H9 (cell line): ENCODE measurements at regions not wholly inside any gene's neighbourhood (a gene's known extent, or its start where the extent isn't known, plus 50 kb on each side); places are given as distances from the start of the nearest gene placed in this dataset.

Source experiments
- DNase-seq: peaks from one replicate; pipeline ENCODE4 v3.0.0-alpha.2; 2017
- H2AFZ ChIP-seq: one replicate; pipeline ENCODE4 v1.6.1; 2013; ENCODE audit warnings: mild to moderate bottlenecking, low read length, control low read depth, moderate library complexity
- H2AK5ac ChIP-seq: 2 replicates; pipeline ENCODE4 v1.6.1; 2013; ENCODE audit warnings: low read length, control low read depth, mixed read lengths; ENCODE audit not compliant: insufficient read length
- H2BK120ac ChIP-seq: one replicate; pipeline ENCODE4 v1.6.1; 2013; ENCODE audit warnings: low read depth, mild to moderate bottlenecking, low read length, control low read depth, inconsistent platforms; ENCODE audit not compliant: poor library complexity, severe bottlenecking
- H2BK12ac ChIP-seq: 2 replicates; pipeline ENCODE4 v1.6.1; 2013; ENCODE audit warnings: low read length, control low read depth, mixed read lengths, low read depth; ENCODE audit not compliant: insufficient read length
- H2BK15ac ChIP-seq: 2 replicates; pipeline ENCODE4 v1.6.1; 2013; ENCODE audit warnings: low read depth, low read length, control low read depth
- H2BK20ac ChIP-seq: one replicate; pipeline ENCODE4 v1.6.1; 2013; ENCODE audit warnings: low read depth, mild to moderate bottlenecking, low read length, control low read depth, inconsistent platforms; ENCODE audit not compliant: poor library complexity, severe bottlenecking
- H2BK5ac ChIP-seq: 2 replicates; pipeline ENCODE4 v1.6.1; 2013; ENCODE audit warnings: low read length, control low read depth, mixed read lengths; ENCODE audit not compliant: insufficient read length
- H3K14ac ChIP-seq: 2 replicates; pipeline ENCODE4 v1.6.1; 2013; ENCODE audit warnings: low read length, control low read depth; ENCODE audit not compliant: insufficient read depth
- H3K18ac ChIP-seq: 2 replicates; pipeline ENCODE4 v1.6.1; 2013; ENCODE audit warnings: low read depth, mild to moderate bottlenecking, mixed read lengths, low read length, control low read depth; ENCODE audit not compliant: insufficient read length
- H3K23ac ChIP-seq: 2 replicates; pipeline ENCODE4 v1.6.1; 2013; ENCODE audit warnings: low read length, control low read depth, mixed read lengths, low read depth; ENCODE audit not compliant: insufficient read length
- H3K23me2 ChIP-seq: 2 replicates; pipeline ENCODE4 v1.6.1; 2013; ENCODE audit warnings: low read depth, mild to moderate bottlenecking, mixed read lengths, low read length, control low read depth; ENCODE audit not compliant: insufficient read length, poor library complexity, severe bottlenecking
- H3K27ac ChIP-seq: 2 replicates; pipeline ENCODE4 v1.5.1; 2013; ENCODE audit warnings: low read length, control low read depth, mixed read lengths, low read depth; ENCODE audit not compliant: insufficient read length
- H3K27me3 ChIP-seq: 2 replicates; pipeline ENCODE4 v1.6.1; 2013; ENCODE audit warnings: low read length, control low read depth, inconsistent platforms; ENCODE audit not compliant: insufficient read depth
- H3K4ac ChIP-seq: 2 replicates; pipeline ENCODE4 v1.6.1; 2013; ENCODE audit warnings: low read depth, mild to moderate bottlenecking, control low read depth, inconsistent platforms, low read length, moderate library complexity
- H3K4me1 ChIP-seq: 2 replicates; pipeline ENCODE4 v1.6.1; 2013; ENCODE audit warnings: low read length, control low read depth, inconsistent platforms; ENCODE audit not compliant: insufficient read depth
- H3K4me2 ChIP-seq: 2 replicates; pipeline ENCODE4 v1.6.1; 2013; ENCODE audit warnings: low read length, control low read depth, mixed read lengths; ENCODE audit not compliant: insufficient read length, insufficient read depth
- H3K56ac ChIP-seq: 2 replicates; pipeline ENCODE4 v1.6.1; 2013; ENCODE audit warnings: low read depth, mild to moderate bottlenecking, mixed read lengths, low read length, control low read depth; ENCODE audit not compliant: insufficient read length
- H3K79me1 ChIP-seq: 2 replicates; pipeline ENCODE4 v1.6.1; 2013; ENCODE audit warnings: low read depth, mild to moderate bottlenecking, moderate library complexity, low read length, control low read depth, inconsistent platforms; ENCODE audit not compliant: insufficient read depth, poor library complexity, severe bottlenecking
- H3K79me2 ChIP-seq: 2 replicates; pipeline ENCODE4 v1.6.1; 2013; ENCODE audit warnings: low read length, control low read depth, inconsistent platforms; ENCODE audit not compliant: insufficient read depth
- H3K9ac ChIP-seq: 2 replicates; pipeline ENCODE4 v1.6.1; 2013; ENCODE audit warnings: low read length, control low read depth, mixed read lengths; ENCODE audit not compliant: insufficient read length; ENCODE audit errors: extremely low read depth
- H3K9me3 ChIP-seq: one replicate; pipeline ENCODE4 v1.6.1; 2013; ENCODE audit warnings: low read depth, low read length, inconsistent platforms; ENCODE audit not compliant: control insufficient read depth
- H3T11ph ChIP-seq: one replicate; pipeline ENCODE4 v1.6.1; 2013; ENCODE audit warnings: mild to moderate bottlenecking, low read length, control low read depth, inconsistent platforms
- H4K20me1 ChIP-seq: one replicate; pipeline ENCODE4 v1.6.1; 2013; ENCODE audit not compliant: control insufficient read depth, insufficient read length, insufficient read depth
- H4K5ac ChIP-seq: 2 replicates; pipeline ENCODE4 v1.6.1; 2013; ENCODE audit warnings: low read depth, mild to moderate bottlenecking, mixed read lengths, low read length, control low read depth; ENCODE audit not compliant: insufficient read length
- H4K8ac ChIP-seq: replicated peaks from 2 replicates; pipeline ENCODE4 v1.6.1; 2013; ENCODE audit warnings: low read length, control low read depth, mixed read lengths, low read depth; ENCODE audit not compliant: insufficient read length
- H4K91ac ChIP-seq: 2 replicates; pipeline ENCODE4 v1.6.1; 2013; ENCODE audit warnings: low read depth, mild to moderate bottlenecking, moderate library complexity, mixed read lengths, low read length, control low read depth; ENCODE audit not compliant: insufficient read length
- H3K27ac Mint-ChIP-seq, 3 experiments: 2 replicates in 2 of 3; 3 replicates in 1 of 3; pipeline ENCODE4 v1.8.0; 2020 to 2021; ENCODE audit warnings: mixed read lengths in 3 of 3, mild to moderate bottlenecking in 1 of 3, moderate library complexity in 1 of 3
- H3K27me3 Mint-ChIP-seq: 2 replicates; pipeline ENCODE4 v1.8.0; 2021; ENCODE audit warnings: low read depth, mild to moderate bottlenecking, moderate library complexity, mixed read lengths
- H3K36me3 Mint-ChIP-seq, 3 experiments: 2 replicates in 2 of 3; 3 replicates in 1 of 3; pipeline ENCODE4 v1.8.0; 2020 to 2021; ENCODE audit warnings: low read depth in 3 of 3, mixed read lengths in 3 of 3; ENCODE audit not compliant: insufficient read depth in 1 of 3
- H3K4me1 Mint-ChIP-seq, 2 experiments: 2 replicates each; pipeline ENCODE4 v1.8.0; 2020; ENCODE audit warnings: mixed read lengths in 2 of 2
- H3K4me3 Mint-ChIP-seq, 2 experiments: 2 replicates in 1 of 2; 3 replicates in 1 of 2; pipeline ENCODE4 v1.8.0; 2020 to 2021; ENCODE audit warnings: mild to moderate bottlenecking in 2 of 2, mixed read lengths in 2 of 2, moderate library complexity in 1 of 2
- H3K9me3 Mint-ChIP-seq, 2 experiments: 2 replicates in 1 of 2; 3 replicates in 1 of 2; pipeline ENCODE4 v1.8.0; 2020; ENCODE audit warnings: mild to moderate bottlenecking in 2 of 2, mixed read lengths in 2 of 2, moderate library complexity in 1 of 2
- WGBS: extraction: QIAGEN DNeasy Blood & Tissue Kit; methylation state at CpG from one replicate; pipeline ENCODE4 v1.1.7; 2013; ENCODE audit warnings: missing lambda C conversion rate, low lambda C conversion rate, mixed read lengths; ENCODE audit not compliant: insufficient read length; ENCODE audit errors: extremely low coverage; 5-methylcytosine and 5-hydroxymethylcytosine counted together
- TF ChIP-seq, protein P1 (sequence below): fragments of 200-600 bp; sonication (generic); conservative IDR thresholded peaks from 3 replicates; pipeline ENCODE4 v1.8.0; 2021; ENCODE audit warnings: antibody characterized with exemption, mild to moderate bottlenecking

DNA sequence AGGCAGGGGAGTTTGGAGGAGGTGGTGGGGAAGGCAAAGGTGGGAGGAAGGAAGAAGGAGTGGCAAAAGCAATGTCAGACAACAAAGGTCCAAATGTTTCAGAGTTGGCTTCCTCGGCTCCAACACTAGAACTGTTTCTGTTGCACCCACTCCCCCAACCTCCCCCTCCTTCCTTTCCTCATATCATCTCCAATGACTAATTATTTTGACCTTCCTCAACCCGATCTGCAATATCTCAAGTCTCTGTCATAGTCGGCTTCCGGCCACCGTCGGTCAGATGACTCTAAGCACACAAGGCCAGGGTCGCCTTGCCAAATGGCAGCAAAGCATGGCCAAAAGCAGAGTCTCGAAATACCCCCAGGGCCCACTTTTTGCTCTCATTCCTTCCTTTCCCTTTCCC lies 637.0 kb upstream of the TBX3 start:
- H3K4me2 ChIP-seq = no peak overlapping the region
- no peak overlapping the region for H3K27ac Mint-ChIP-seq
- H4K91ac ChIP-seq = no peak overlapping the region

More for the DNA sequence above, 637.0 kb upstream of the TBX3 start:
- H2BK120ac ChIP-seq = no peak overlapping the region
- no peak overlapping the region for H3T11ph ChIP-seq
- no peak overlapping the region for H3K4ac ChIP-seq
- no peak overlapping the region for H3K56ac ChIP-seq
- H2AK5ac ChIP-seq = no peak overlapping the region
- H3K9ac ChIP-seq = no peak overlapping the region
- 100% methylated on average over 1 of the region's 8 CpGs for WGBS
- H4K20me1 ChIP-seq = no peaks in the 10 kb centered on the region
- Mint-ChIP-seq H3K27me3 (peaks cover 10% of the 10 kb centered on the region), H3K9me3 (no peaks in the 10 kb centered on the region), H3K4me3 (no peak overlapping the region), H3K36me3 (no peaks in the 10 kb centered on the region), H3K4me1 (peaks cover 0 to 6% of the 10 kb centered on the region in 2 experiments; a peak in 1 of 4 replicates)
- H3K23me2 ChIP-seq = no peaks in the 10 kb centered on the region
- H4K5ac ChIP-seq = no peak overlapping the region
- no peak overlapping the region for H2AFZ ChIP-seq
- H2BK20ac ChIP-seq = no peak overlapping the region
- no peaks in the 10 kb centered on the region for H3K79me1 ChIP-seq
- H3K27me3 ChIP-seq = no peaks in the 10 kb centered on the region
- H3K14ac ChIP-seq = no peak overlapping the region
- no peak overlapping the region for H3K18ac ChIP-seq
- H3K23ac ChIP-seq = no peak overlapping the region
- H4K8ac ChIP-seq = no peak overlapping the region
- TF ChIP-seq, protein P1, sequence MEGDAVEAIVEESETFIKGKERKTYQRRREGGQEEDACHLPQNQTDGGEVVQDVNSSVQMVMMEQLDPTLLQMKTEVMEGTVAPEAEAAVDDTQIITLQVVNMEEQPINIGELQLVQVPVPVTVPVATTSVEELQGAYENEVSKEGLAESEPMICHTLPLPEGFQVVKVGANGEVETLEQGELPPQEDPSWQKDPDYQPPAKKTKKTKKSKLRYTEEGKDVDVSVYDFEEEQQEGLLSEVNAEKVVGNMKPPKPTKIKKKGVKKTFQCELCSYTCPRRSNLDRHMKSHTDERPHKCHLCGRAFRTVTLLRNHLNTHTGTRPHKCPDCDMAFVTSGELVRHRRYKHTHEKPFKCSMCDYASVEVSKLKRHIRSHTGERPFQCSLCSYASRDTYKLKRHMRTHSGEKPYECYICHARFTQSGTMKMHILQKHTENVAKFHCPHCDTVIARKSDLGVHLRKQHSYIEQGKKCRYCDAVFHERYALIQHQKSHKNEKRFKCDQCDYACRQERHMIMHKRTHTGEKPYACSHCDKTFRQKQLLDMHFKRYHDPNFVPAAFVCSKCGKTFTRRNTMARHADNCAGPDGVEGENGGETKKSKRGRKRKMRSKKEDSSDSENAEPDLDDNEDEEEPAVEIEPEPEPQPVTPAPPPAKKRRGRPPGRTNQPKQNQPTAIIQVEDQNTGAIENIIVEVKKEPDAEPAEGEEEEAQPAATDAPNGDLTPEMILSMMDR = no peak
- H3K4me1 ChIP-seq = no peaks in the 10 kb centered on the region
- H2BK12ac ChIP-seq = no peak overlapping the region
- no peaks in the 10 kb centered on the region for H3K79me2 ChIP-seq
- no peak overlapping the region for H3K27ac ChIP-seq
- no peaks in the 10 kb centered on the region for H3K9me3 ChIP-seq
- H2BK15ac ChIP-seq = no peak overlapping the region
- DNase-seq = no peak
- no peak overlapping the region for H2BK5ac ChIP-seq
